ENCODE measurements at regions not wholly inside any gene's neighbourhood (a gene's known extent, or its start where the extent isn't known, plus 50 kb on each side); places are given as distances from the start of the nearest gene placed in this dataset.
"Not testable (repeated sequence)": the region's sequence is repeated elsewhere in the genome, so short reads cannot be mapped to it uniquely, and the experiment has no call there.

DNA sequence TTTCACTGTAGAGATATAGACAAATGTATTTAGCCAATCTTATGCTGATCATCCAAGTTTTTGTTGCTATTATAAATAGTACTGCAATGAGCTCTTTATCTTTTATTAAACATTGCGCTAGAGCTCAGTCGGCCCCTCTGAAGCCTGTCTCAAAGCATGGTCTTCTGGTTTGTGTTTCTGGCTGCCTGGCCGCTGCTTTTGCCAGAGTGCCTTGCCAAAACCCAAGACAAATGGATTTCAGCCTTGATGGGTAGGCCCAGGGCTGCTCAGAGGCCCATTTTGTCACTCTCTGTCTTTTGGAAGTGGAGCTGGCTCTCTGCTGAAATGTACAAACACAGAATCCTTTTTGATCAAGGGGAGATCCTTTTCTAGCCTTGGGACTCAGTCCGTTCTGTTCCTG lies 102.9 kb upstream of the KCNG1 start:
- DNase-seq (ENCODE audit: low read depth) = no peak

- DNase-seq (ENCODE audit: low read depth) = no peak
Measured at GRCh38 chr20:51125105-51125504, 102.2 kb upstream of the KCNG1 start.

- DNase-seq (ENCODE audit: low read depth) = not testable (repeated sequence)
Measured at GRCh38 chr20:51123887-51124286, 101.0 kb upstream of the KCNG1 start.

DNA sequence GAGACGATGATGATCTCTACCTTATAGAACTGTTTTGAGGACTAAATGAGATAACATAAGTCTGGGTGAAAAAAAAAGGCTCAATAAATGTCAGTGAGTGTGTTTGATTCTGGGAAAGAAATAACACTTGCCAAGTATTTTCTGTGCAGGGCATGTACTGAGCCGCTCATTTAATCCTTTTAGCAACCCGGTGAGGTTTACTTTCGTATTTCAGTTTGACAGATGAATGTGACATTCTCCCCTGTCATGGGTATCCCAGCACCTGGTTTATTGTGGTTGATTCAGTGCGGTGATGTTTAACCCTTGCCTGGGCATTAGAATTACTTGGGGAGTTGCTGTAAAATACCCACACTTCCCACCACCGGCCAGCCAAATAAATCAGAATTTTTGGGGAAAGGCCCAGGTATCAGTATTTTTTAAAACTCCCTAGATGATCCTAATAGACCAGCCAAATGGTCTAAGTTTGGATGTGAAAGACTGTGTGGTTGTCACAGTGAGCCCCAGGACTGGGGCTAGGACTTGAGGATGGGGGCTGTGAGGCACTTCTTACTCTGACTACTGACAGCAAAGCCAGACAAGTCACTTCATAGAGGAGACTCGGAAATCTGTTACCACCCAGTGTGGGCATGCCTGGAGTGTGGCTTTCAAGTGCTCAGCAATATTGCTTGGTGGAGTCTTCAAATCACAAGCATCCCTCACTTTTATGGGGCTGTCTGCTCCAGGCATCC lies 100.2 kb upstream of the KCNG1 start:
- no peak for DNase-seq (ENCODE audit: low read depth)

- DNase-seq (ENCODE audit: low read depth) = peak; percentile 70
Measured at GRCh38 chr20:51121901-51122412, 99.0 kb upstream of the KCNG1 start.

GRCh38 chr20:51121272-51121671 lies 98.4 kb upstream of the KCNG1 start:
- DNase-seq (ENCODE audit: low read depth) = peak; percentile 15

DNA sequence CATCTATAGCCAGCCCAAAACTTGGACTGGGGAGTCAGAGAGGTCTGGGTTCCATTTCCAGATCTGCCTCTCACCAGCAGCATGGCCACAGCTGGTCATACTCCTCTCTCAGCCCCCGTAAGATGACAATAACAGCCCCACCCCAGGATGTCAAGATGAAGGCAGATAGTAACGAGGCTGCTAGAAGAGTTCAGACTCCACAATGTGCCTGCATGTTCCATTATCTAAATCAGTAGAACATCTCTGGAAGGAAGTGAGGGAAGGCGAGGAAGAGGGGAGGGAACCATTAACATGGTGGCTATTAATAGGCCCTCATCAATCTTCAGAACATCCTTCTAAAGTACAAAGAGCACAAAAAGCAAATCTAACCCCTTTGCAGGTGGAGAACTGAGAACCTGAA lies 98.0 kb upstream of the KCNG1 start:
- no peak for DNase-seq (ENCODE audit: low read depth)

DNA sequence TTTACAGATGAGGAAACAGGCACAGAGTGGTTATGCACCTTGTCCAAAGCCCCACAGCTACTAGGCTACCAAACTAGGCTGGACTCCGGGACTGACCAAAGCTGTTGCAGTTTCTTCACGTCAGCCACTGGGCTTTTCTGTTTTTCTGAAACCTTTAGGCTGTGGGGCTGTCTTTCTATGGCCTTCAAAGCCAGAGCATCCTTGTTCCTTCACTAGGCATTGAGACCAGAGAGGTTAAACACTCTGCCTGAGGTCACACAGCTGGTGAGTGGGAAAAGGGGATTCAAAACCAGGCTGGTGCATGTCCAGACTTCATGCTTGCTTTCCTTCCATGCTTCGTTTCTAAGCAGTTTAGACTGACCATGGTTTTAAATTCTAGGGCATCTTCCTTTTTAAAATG lies 97.5 kb upstream of the KCNG1 start:
- no peak for DNase-seq (ENCODE audit: low read depth)

GRCh38 chr20:51119914-51120313 lies 97.0 kb upstream of the KCNG1 start:
- no peak for DNase-seq (ENCODE audit: low read depth)

DNA sequence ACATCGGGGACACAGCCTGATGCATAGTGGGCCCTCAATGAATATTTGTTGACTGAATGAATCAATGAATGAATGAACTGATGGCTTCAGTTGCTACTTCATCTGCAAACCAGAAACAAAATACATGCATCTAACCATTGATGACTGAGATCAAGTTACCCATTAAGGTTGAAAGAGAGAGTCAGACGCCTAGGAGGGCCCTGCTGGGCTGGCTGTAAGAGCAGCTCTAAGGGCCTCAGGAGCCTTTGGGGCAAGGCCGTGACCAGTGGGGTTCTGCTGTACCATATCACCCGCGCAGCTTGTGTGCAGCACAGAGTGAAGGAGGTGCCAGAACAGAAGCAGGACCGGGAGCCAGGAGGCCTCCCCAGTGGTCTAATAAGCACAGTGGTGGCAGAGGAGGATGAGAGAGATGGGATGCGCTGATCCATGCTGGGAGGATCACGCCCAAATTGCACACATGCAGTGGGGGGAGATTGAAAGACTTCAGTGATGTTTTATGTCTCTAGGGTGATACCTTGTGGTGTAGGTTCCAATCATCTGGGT lies 96.1 kb upstream of the KCNG1 start:
- no peak for DNase-seq (ENCODE audit: low read depth)

GRCh38 chr20:51118216-51118615 lies 95.3 kb upstream of the KCNG1 start:
- no peak for DNase-seq (ENCODE audit: low read depth)

DNA sequence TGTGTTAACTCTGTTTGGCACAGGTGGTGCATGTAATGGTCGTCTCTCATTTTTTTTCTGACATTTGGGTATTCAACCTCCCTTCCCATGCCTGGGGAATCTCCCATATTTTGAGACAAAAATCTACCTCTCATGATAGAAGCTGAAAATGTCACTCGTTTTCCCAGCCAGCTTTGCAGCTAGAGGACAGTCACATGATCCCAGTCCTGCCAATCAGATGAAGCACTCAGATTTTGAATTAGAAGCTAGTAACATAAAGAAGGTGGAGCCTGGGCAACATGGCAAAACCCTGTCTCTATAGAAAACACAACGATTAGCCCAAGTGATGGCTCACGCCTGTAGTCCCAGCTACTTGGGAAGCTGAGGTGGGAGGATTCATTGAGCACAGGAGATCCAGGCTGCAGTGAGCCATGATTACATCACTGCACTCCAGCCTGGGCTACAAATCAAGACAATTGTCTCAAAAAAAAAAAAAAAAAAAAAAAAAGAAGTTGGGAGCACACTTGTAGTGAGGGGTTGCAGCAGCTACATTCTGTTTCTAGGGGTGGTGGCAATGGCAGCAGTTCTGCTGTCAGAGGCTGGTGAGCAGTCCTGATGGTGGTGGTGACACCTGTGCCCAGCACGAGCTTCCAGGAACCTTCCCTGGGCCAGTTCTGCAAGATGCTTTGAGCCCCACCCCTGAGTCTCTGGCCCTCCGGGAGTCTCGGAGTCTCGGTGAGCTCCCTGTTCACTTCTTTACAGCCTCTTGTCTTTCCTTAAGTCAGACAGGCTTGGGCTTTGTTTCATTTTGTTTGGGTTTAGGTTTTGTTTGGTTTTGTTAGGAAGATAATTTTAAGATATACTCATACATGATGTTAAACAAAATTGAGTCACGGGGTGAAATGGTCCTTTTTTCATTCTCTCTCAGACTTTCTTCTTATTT lies 94.1 kb upstream of the KCNG1 start:
- no peak for DNase-seq (ENCODE audit: low read depth)

DNA sequence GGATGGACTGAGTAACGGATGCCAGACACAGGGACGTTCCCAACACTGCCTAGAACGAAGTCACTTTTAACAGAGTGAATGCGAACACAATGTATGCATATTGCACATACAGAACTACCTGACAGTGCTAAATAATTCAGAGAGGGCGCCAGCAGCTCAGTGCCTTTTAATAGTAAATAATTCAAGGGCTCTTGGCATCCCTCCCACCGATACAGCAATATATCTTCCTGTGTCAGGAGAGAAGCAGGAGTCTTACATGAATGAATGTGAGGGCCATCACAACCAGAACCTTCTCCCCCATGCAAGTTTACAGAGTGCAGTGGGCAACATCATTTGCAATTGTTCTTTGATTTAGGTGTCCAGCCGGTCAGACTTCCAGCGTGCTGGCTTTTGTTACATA lies 88.4 kb upstream of the KCNG1 start:
- no peak for DNase-seq (ENCODE audit: low read depth)

DNA sequence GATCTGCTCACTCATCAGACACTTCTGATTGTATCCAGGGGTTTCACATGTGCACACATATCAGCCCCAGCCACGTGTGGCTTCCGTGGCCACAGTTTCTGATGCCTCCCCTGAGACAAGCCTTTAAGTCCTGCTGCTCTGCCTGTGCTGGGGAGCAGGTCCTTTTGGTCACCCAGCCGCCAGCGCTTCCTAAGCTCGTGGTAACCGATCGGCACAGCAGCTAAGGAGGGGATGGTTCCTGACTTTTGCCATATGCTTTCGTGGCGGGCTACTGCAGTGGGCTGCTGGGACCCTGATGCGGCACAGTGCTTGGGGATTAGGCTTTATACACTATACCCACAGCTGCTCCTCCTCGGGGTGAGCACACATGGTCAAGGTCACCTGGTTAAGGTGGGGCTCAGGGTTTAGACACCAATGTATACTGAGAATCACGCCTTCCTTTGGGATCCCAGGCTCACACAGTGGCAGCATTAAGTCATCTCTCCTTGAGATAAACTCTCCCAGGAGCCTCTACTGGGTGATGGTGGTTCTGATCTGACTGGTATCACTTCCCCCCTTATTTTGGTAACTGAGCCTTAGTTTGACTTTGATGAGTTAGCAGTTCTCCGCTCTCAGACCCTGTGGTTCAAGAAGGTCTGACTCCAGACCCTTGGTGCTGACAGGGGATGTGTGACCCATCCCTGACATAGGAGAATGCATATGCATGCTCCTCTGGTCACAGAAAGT lies 85.9 kb upstream of the KCNG1 start:
- no peak for DNase-seq (ENCODE audit: low read depth)

GRCh38 chr20:51106011-51106410 lies 83.1 kb upstream of the KCNG1 start:
- DNase-seq (ENCODE audit: low read depth) = no peak

GRCh38 chr20:51104960-51105920 lies 82.3 kb upstream of the KCNG1 start:
- no peak for DNase-seq (ENCODE audit: low read depth)

GRCh38 chr20:51100617-51101016 lies 77.7 kb upstream of the KCNG1 start:
- DNase-seq (ENCODE audit: low read depth) = no peak

- DNase-seq (ENCODE audit: low read depth) = no peak
Measured at GRCh38 chr20:51098284-51098810, 75.4 kb upstream of the KCNG1 start.

- DNase-seq (ENCODE audit: low read depth) = no peak
Measured at GRCh38 chr20:51097351-51098120, 74.6 kb upstream of the KCNG1 start.
